Caco-2 (cell line): ENCODE measurements at regions not wholly inside any gene's neighbourhood (a gene's known extent, or its start where the extent isn't known, plus 50 kb on each side); places are given as distances from the start of the nearest gene placed in this dataset.
"Not testable (repeated sequence)": the region's sequence is repeated elsewhere in the genome, so short reads cannot be mapped to it uniquely, and the experiment has no call there.

ENCODE experiments used
- BruUV-seq: library from RNA; stranded (reverse); fragments of 400-500 nt; replicated peaks from 2 replicates; lab custom pipeline; 2021; lab: Mats Ljungman, UMichigan
- CTCF ChIA-PET: fragments of 300-600 bp; sonication (Branson Sonifier 250); formaldehyde crosslinking; loops from one replicate; lab custom pipeline; 2022; ENCODE audit warnings: antibody characterized with exemption; lab: Charles Lee
- POLR2A ChIA-PET: fragments of 300-600 bp; sonication (Branson Sonifier 250); formaldehyde crosslinking; loops from one replicate; lab custom pipeline; 2022; ENCODE audit warnings: antibody characterized with exemption; lab: Charles Lee
- DNase-seq, 2 experiments: peaks; one replicate each; pipeline versions ENCODE4 v3.0.0 to v3.0.0-alpha.2; 2020 to 2022
- H3K27me3 ChIP-seq: replicated peaks from 2 replicates; pipeline ENCODE4 v1.6.0; 2011; ENCODE audit warnings: low read length; ENCODE audit not compliant: control insufficient read depth, insufficient read depth
- H3K36me3 ChIP-seq: 2 replicates; pipeline ENCODE4 v1.5.1; 2011; ENCODE audit warnings: low read length; ENCODE audit not compliant: control insufficient read depth, insufficient read depth
- H3K4me1 ChIP-seq: fragments of 250-450 bp; sonication (Bioruptor Pico); 2 replicates; pipeline ENCODE4 v1.5.1; 2020; ENCODE audit warnings: mild to moderate bottlenecking
- H3K4me3 ChIP-seq: 2 replicates; pipeline ENCODE4 v1.5.1; 2011; ENCODE audit warnings: low read depth, mild to moderate bottlenecking, control low read depth, low read length
- H3K9me3 ChIP-seq: fragments of 250-450 bp; sonication (Bioruptor Pico); 2 replicates; pipeline ENCODE4 v1.5.1; 2020; ENCODE audit warnings: mild to moderate bottlenecking, moderate library complexity
- H3K27ac Mint-ChIP-seq: one replicate; pipeline ENCODE4 v1.8.0; 2022; ENCODE audit warnings: mixed read lengths; ENCODE audit not compliant: unreplicated experiment
- H3K27me3 Mint-ChIP-seq: one replicate; pipeline ENCODE4 v1.8.0; 2022; ENCODE audit warnings: mixed read lengths; ENCODE audit not compliant: insufficient read depth, unreplicated experiment
- H3K36me3 Mint-ChIP-seq: one replicate; pipeline ENCODE4 v1.8.0; 2022; ENCODE audit warnings: mild to moderate bottlenecking, mixed read lengths; ENCODE audit not compliant: insufficient read depth, unreplicated experiment
- H3K4me1 Mint-ChIP-seq: one replicate; pipeline ENCODE4 v1.8.0; 2022; ENCODE audit warnings: low read depth, mixed read lengths; ENCODE audit not compliant: unreplicated experiment
- H3K4me3 Mint-ChIP-seq: one replicate; pipeline ENCODE4 v1.8.0; 2022; ENCODE audit warnings: mild to moderate bottlenecking, moderate library complexity, mixed read lengths; ENCODE audit not compliant: unreplicated experiment
- H3K9me3 Mint-ChIP-seq: one replicate; pipeline ENCODE4 v1.8.0; 2022; ENCODE audit warnings: mixed read lengths; ENCODE audit not compliant: unreplicated experiment
- CTCF ChIP-seq, 2 experiments: fragments of 200-600 bp in 1 of 2; IDR thresholded peaks; 1 replicate in 1 of 2; 2 replicates in 1 of 2; pipeline versions ENCODE4 v1.5.1 to v1.8.0; 2011 to 2022; ENCODE audit warnings: antibody characterized with exemption in 1 of 2, control low read depth in 1 of 2, inconsistent platforms in 1 of 2, low read depth in 1 of 2, low read length in 1 of 2, mild to moderate bottlenecking in 1 of 2, moderate library complexity in 1 of 2; ENCODE audit not compliant: insufficient read depth in 1 of 2, severe bottlenecking in 1 of 2, unreplicated experiment in 1 of 2
- intact Hi-C: fragments of 100-400 bp; cut with micrococcal nuclease; formaldehyde crosslinking; loops from one replicate; pipeline ENCODE4 v1.10.0; 2022; ENCODE audit not compliant: unreplicated experiment

- TF ChIP-seq CTCF (IDR thresholded peaks at IDR 0.05; ENCODE audit: insufficient read depth in 1 of 2, low read depth in 1 of 2, low read length in 1 of 2, severe bottlenecking in 1 of 2, unreplicated experiment in 1 of 2), result no peak
- Histone ChIP-seq H3K36me3 (no peaks in the 10 kb centered on the region), H3K9me3 (no peaks in the 10 kb centered on the region), H3K27me3 (no peaks in the 10 kb centered on the region), H3K4me3 (no peak overlapping the region), H3K4me1 (no peaks in the 10 kb centered on the region)
- H3K27me3 Mint-ChIP-seq, result no peaks in the 10 kb centered on the region
- no peak overlapping the region for H3K4me3 Mint-ChIP-seq
- no peak for DNase-seq
- H3K36me3 Mint-ChIP-seq, result no peaks in the 10 kb centered on the region
- H3K9me3 Mint-ChIP-seq, result no peaks in the 10 kb centered on the region
- ChIA-PET POLR2A (no interaction called here), CTCF (no interaction called here)
- intact Hi-C loops, result no loop called here
- no peaks in the 10 kb centered on the region for H3K4me1 Mint-ChIP-seq
- no peak overlapping the region for H3K27ac Mint-ChIP-seq
- BruUV-seq, result no TSS peak
Observed at GRCh38 chr6:62803094-62803493, 408.2 kb upstream of the FKBP1C start.

- BruUV-seq, result no TSS peak
- Histone ChIP-seq H3K4me3 (no peak overlapping the region), H3K4me1 (no peaks in the 10 kb centered on the region), H3K36me3 (no peaks in the 10 kb centered on the region), H3K9me3 (no peaks in the 10 kb centered on the region), H3K27me3 (no peaks in the 10 kb centered on the region)
- TF ChIP-seq CTCF (IDR thresholded peaks at IDR 0.05; ENCODE audit: insufficient read depth in 1 of 2, low read depth in 1 of 2, low read length in 1 of 2, severe bottlenecking in 1 of 2, unreplicated experiment in 1 of 2), result no peak
- Mint-ChIP-seq H3K27me3 (no peaks in the 10 kb centered on the region), H3K4me1 (no peaks in the 10 kb centered on the region), H3K27ac (no peak overlapping the region), H3K9me3 (no peaks in the 10 kb centered on the region), H3K4me3 (no peak overlapping the region), H3K36me3 (no peaks in the 10 kb centered on the region)
- no peak for DNase-seq
- CTCF ChIA-PET, result no interaction called here
- POLR2A ChIA-PET, result no interaction called here
- intact Hi-C loops, result no loop called here
Observed at GRCh38 chr6:62797190-62797589, 414.1 kb upstream of the FKBP1C start.

- Histone ChIP-seq H3K9me3 (no peaks in the 10 kb centered on the region), H3K27me3 (no peaks in the 10 kb centered on the region), H3K4me3 (no peak overlapping the region), H3K4me1 (no peaks in the 10 kb centered on the region), H3K36me3 (no peaks in the 10 kb centered on the region)
- no peaks in the 10 kb centered on the region for H3K27me3 Mint-ChIP-seq
- H3K4me1 Mint-ChIP-seq, result no peaks in the 10 kb centered on the region
- H3K9me3 Mint-ChIP-seq, result no peaks in the 10 kb centered on the region
- intact Hi-C loops, result loop anchor here (2.0 kb wide), 2 partner anchors 23 to 295 kb away; no protein-coding TSS in a partner anchor
- ChIA-PET POLR2A (no interaction called here), CTCF (no interaction called here)
- H3K4me3 Mint-ChIP-seq, result no peak overlapping the region
- peak; percentile 47 to 53 for TF ChIP-seq CTCF (IDR thresholded peaks at IDR 0.05; ENCODE audit: insufficient read depth in 1 of 2, low read depth in 1 of 2, low read length in 1 of 2, severe bottlenecking in 1 of 2, unreplicated experiment in 1 of 2)
- H3K27ac Mint-ChIP-seq, result no peak overlapping the region
- no peaks in the 10 kb centered on the region for H3K36me3 Mint-ChIP-seq
- peak in 1 of 2 experiments; percentile 17 for DNase-seq
- BruUV-seq, result no TSS peak
Observed at GRCh38 chr6:62775427-62776022, 435.7 kb upstream of the FKBP1C start.

- H3K4me1 ChIP-seq, intact Hi-C loops, H3K9me3 ChIP-seq, H3K27me3 ChIP-seq, POLR2A ChIA-PET, DNase-seq, H3K27ac Mint-ChIP-seq, H3K4me3 ChIP-seq, BruUV-seq, H3K4me3 Mint-ChIP-seq, H3K36me3 ChIP-seq, H3K36me3 Mint-ChIP-seq, H3K9me3 Mint-ChIP-seq, H3K4me1 Mint-ChIP-seq, CTCF ChIA-PET, H3K27me3 Mint-ChIP-seq: not testable (repeated sequence)
Observed at GRCh38 chr6:62766174-62766573, 445.1 kb upstream of the FKBP1C start.
